Glutamatergic neuron (in vitro differentiated cells): ENCODE measurements at regions not wholly inside any gene's neighbourhood (a gene's known extent, or its start where the extent isn't known, plus 50 kb on each side); places are given as distances from the start of the nearest gene placed in this dataset.
"Not testable (repeated sequence)": the region's sequence is repeated elsewhere in the genome, so short reads cannot be mapped to it uniquely, and the experiment has no call there.

Experiments
- DNase-seq: peaks from one replicate; pipeline ENCODE4 v3.0.0; 2022
- H3K27ac Mint-ChIP-seq: one replicate; pipeline ENCODE4 v1.8.0; 2020; ENCODE audit warnings: mild to moderate bottlenecking, mixed read lengths, inconsistent platforms; ENCODE audit not compliant: unreplicated experiment
- H3K27me3 Mint-ChIP-seq: one replicate; pipeline ENCODE4 v1.8.0; 2020; ENCODE audit warnings: mild to moderate bottlenecking, moderate library complexity, mixed read lengths, inconsistent platforms; ENCODE audit not compliant: unreplicated experiment
- H3K36me3 Mint-ChIP-seq: one replicate; pipeline ENCODE4 v1.8.0; 2020; ENCODE audit warnings: mild to moderate bottlenecking, mixed read lengths, inconsistent platforms; ENCODE audit not compliant: unreplicated experiment
- H3K4me1 Mint-ChIP-seq: one replicate; pipeline ENCODE4 v1.8.0; 2020; ENCODE audit warnings: mild to moderate bottlenecking, low read depth, mixed read lengths, inconsistent platforms; ENCODE audit not compliant: unreplicated experiment
- H3K4me3 Mint-ChIP-seq: one replicate; pipeline ENCODE4 v1.8.0; 2020; ENCODE audit warnings: mild to moderate bottlenecking, mixed read lengths, inconsistent platforms; ENCODE audit not compliant: unreplicated experiment
- H3K9me3 Mint-ChIP-seq: one replicate; pipeline ENCODE4 v1.8.0; 2020; ENCODE audit warnings: mild to moderate bottlenecking, moderate library complexity, mixed read lengths, inconsistent platforms; ENCODE audit not compliant: unreplicated experiment
- TF ChIP-seq, protein P1 (sequence below): fragments of 200-600 bp; sonication (generic); IDR thresholded peaks from one replicate; pipeline ENCODE4 v1.5.0; 2021; ENCODE audit not compliant: partially characterized antibody, unreplicated experiment

DNA sequence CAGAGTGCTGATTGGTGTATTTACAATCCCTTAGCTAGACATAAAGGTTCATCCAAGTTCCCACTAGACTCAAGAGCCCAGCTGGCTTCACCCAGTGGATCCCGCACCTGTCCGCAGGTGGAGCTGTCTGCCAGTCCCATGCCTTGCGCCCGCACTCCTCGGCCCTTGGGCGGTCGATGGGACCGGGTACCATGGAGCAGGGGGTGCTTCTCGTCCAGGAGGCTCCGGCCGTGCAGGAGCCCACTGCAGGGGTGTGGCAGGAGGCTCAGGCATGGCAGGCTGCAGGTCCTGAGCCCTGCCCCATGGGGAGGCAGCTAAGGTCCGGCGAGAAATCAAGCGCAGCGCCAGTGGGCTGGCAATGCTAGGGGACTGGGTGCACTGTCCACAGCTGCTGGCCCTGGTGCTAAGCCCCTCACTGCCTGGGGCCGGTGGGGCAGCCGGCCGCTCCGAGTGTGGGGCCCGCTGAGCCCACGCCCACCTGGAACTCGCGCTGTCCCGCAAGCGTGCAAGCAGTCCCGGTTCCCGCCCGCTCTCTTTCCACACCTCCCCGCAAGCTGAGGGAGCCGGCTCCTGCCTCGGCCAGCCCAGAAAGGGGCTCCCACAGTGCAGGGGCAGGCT, 1206.3 kb downstream of the OTOL1 start:
- no peak for DNase-seq
- Mint-ChIP-seq H3K4me3 (no peak overlapping the region), H3K27ac (no peak overlapping the region), H3K36me3 (no peaks in the 10 kb centered on the region), H3K27me3 (no peaks in the 10 kb centered on the region), H3K4me1 (peaks cover 3% of the 10 kb centered on the region), H3K9me3 (no peaks in the 10 kb centered on the region)
- TF ChIP-seq, protein P1, sequence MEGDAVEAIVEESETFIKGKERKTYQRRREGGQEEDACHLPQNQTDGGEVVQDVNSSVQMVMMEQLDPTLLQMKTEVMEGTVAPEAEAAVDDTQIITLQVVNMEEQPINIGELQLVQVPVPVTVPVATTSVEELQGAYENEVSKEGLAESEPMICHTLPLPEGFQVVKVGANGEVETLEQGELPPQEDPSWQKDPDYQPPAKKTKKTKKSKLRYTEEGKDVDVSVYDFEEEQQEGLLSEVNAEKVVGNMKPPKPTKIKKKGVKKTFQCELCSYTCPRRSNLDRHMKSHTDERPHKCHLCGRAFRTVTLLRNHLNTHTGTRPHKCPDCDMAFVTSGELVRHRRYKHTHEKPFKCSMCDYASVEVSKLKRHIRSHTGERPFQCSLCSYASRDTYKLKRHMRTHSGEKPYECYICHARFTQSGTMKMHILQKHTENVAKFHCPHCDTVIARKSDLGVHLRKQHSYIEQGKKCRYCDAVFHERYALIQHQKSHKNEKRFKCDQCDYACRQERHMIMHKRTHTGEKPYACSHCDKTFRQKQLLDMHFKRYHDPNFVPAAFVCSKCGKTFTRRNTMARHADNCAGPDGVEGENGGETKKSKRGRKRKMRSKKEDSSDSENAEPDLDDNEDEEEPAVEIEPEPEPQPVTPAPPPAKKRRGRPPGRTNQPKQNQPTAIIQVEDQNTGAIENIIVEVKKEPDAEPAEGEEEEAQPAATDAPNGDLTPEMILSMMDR: no peak

DNA sequence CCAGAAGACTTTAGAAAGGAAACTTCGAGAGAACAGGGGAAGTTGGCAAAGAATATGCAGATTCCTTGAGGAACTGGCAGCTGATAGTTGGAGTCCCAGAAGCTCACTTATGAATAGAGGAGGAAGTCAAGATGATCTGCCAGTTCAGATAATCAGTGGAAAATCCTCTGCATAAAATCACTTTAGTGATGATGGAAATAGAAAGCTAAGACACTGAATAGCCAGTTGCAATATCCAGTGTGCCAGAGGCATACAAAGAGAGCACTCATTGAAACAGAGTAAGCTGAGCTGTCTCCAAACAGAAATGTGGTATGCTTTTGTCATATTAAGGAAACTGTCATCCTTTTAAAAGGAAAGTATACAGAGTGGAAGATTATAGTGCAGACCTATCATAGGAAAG, 1207.6 kb downstream of the OTOL1 start:
- Mint-ChIP-seq H3K36me3 (no peaks in the 10 kb centered on the region), H3K27me3 (peaks cover 2% of the 10 kb centered on the region), H3K4me1 (peaks cover 3% of the 10 kb centered on the region), H3K27ac (no peak overlapping the region), H3K9me3 (no peaks in the 10 kb centered on the region), H3K4me3 (no peak overlapping the region)
- TF ChIP-seq, protein P1: no peak
- DNase-seq: no peak

DNA sequence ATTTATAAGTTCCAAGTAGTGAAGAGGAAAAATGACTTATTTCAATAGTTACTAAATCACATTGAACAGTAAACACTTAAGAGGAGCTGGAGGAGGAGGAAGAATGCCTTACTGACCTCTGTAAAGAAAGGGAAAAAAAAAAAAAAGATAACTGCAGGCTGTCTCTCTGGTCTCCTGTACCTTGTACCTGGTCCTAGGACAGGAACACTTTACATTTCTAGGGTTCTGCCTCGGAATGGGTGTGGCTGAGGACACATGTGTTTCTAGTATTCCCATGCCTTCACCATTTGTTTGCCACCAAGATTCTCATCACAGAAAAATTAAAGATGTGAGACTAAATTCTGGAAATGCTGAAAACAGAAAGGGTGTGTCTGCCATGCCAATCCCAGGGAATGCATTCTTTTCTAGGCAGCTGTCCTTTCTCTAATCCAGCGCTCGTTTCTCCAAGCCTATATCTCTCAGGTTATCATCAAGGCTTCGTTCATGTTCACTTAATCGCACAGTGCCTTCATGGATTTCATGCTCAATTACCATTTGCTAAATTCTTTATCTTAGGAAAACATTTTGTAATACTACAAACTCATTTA, 1208.3 kb downstream of the OTOL1 start:
- no peak overlapping the region for H3K4me3 Mint-ChIP-seq
- H3K27ac Mint-ChIP-seq: no peak overlapping the region
- TF ChIP-seq, protein P1: no peak
- peaks cover 3% of the 10 kb centered on the region for H3K4me1 Mint-ChIP-seq
- DNase-seq: no peak
- H3K27me3 Mint-ChIP-seq: peaks cover 2% of the 10 kb centered on the region
- peaks cover 2% of the 10 kb centered on the region for H3K9me3 Mint-ChIP-seq
- no peaks in the 10 kb centered on the region for H3K36me3 Mint-ChIP-seq

DNA sequence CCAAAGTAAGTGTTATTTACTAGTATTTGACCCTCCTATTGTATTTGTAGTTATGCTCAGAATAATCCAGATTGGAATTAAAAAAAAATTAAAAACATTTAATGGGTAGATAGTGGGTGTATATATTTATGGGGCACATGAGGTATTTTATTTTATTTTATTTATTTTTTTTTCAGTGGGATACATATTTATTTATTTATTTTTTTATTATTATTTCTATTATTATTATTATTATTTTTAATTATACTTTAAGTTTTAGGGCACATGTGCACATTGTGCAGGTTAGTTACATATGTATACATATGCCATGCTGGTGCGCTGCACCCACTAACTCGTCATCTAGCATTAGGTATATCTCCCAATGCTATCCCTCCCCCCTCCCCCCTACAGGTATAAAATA, 1211.8 kb downstream of the OTOL1 start:
- not testable (repeated sequence) for H3K4me3 Mint-ChIP-seq, H3K36me3 Mint-ChIP-seq, H3K4me1 Mint-ChIP-seq, DNase-seq, H3K9me3 Mint-ChIP-seq, H3K27ac Mint-ChIP-seq, H3K27me3 Mint-ChIP-seq

DNA sequence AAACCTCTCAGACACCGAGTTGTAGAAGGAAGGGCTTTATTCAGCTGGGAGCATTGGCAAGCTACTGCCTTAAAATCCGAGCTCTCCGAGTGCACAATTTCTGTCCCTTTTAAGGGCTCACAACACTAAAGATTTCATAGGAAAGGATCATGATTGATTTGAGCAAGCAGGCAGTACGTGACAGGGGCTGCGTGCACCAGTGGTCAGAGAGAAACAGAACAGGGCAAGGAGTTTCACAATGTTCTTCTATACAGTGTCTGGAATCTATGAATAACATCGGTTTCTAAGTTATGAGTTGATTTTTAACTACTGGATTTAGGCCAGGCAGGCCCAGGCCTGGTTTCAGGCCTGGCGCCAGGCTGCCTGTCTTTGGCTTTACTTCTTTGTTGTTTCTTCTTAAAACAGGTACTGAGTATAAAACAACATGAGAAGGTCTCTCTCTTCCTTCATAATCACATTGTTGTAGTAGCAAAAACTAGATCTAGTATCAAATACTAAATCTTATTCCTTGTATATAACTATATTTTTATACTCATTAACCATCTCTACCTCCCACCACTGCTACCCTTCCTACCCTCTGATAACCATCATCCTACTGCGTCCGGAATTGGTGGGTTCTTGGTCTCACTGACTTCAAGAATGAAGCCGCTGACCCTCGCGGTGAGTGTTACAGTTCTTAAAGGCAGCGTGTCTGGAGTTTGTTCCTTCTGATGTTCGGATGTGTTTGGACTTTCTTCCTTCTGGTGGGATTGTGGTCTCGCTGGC, 1212.5 kb downstream of the OTOL1 start:
- not testable (repeated sequence) for H3K4me1 Mint-ChIP-seq, H3K36me3 Mint-ChIP-seq, DNase-seq, H3K9me3 Mint-ChIP-seq, H3K27ac Mint-ChIP-seq, H3K4me3 Mint-ChIP-seq, H3K27me3 Mint-ChIP-seq
